ENCODE measurements at regions not wholly inside any gene's neighbourhood (a gene's known extent, or its start where the extent isn't known, plus 50 kb on each side); places are given as distances from the start of the nearest gene placed in this dataset.

- TF ChIP-seq GATA3 (IDR thresholded peaks at IDR 0.05; ENCODE audit: low read depth, low read length), result no peak
- TF ChIP-seq GATA2 (IDR thresholded peaks at IDR 0.05; ENCODE audit: low read depth, low read length), result no peak
Observed at GRCh38 chr15:70308011-70308734, 210.5 kb upstream of the TLE3 start.
